H9 (cell line): ENCODE measurements at regions not wholly inside any gene's neighbourhood (a gene's known extent, or its start where the extent isn't known, plus 50 kb on each side); places are given as distances from the start of the nearest gene placed in this dataset.

Source experiments
- DNase-seq: peaks from one replicate; pipeline ENCODE4 v3.0.0-alpha.2; 2017
- H2AFZ ChIP-seq: one replicate; pipeline ENCODE4 v1.6.1; 2013; ENCODE audit warnings: mild to moderate bottlenecking, low read length, control low read depth, moderate library complexity
- H2AK5ac ChIP-seq: 2 replicates; pipeline ENCODE4 v1.6.1; 2013; ENCODE audit warnings: low read length, control low read depth, mixed read lengths; ENCODE audit not compliant: insufficient read length
- H2BK120ac ChIP-seq: one replicate; pipeline ENCODE4 v1.6.1; 2013; ENCODE audit warnings: low read depth, mild to moderate bottlenecking, low read length, control low read depth, inconsistent platforms; ENCODE audit not compliant: poor library complexity, severe bottlenecking
- H2BK12ac ChIP-seq: 2 replicates; pipeline ENCODE4 v1.6.1; 2013; ENCODE audit warnings: low read length, control low read depth, mixed read lengths, low read depth; ENCODE audit not compliant: insufficient read length
- H2BK15ac ChIP-seq: 2 replicates; pipeline ENCODE4 v1.6.1; 2013; ENCODE audit warnings: low read depth, low read length, control low read depth
- H2BK20ac ChIP-seq: one replicate; pipeline ENCODE4 v1.6.1; 2013; ENCODE audit warnings: low read depth, mild to moderate bottlenecking, low read length, control low read depth, inconsistent platforms; ENCODE audit not compliant: poor library complexity, severe bottlenecking
- H2BK5ac ChIP-seq: 2 replicates; pipeline ENCODE4 v1.6.1; 2013; ENCODE audit warnings: low read length, control low read depth, mixed read lengths; ENCODE audit not compliant: insufficient read length
- H3K14ac ChIP-seq: 2 replicates; pipeline ENCODE4 v1.6.1; 2013; ENCODE audit warnings: low read length, control low read depth; ENCODE audit not compliant: insufficient read depth
- H3K18ac ChIP-seq: 2 replicates; pipeline ENCODE4 v1.6.1; 2013; ENCODE audit warnings: low read depth, mild to moderate bottlenecking, mixed read lengths, low read length, control low read depth; ENCODE audit not compliant: insufficient read length
- H3K23ac ChIP-seq: 2 replicates; pipeline ENCODE4 v1.6.1; 2013; ENCODE audit warnings: low read length, control low read depth, mixed read lengths, low read depth; ENCODE audit not compliant: insufficient read length
- H3K23me2 ChIP-seq: 2 replicates; pipeline ENCODE4 v1.6.1; 2013; ENCODE audit warnings: low read depth, mild to moderate bottlenecking, mixed read lengths, low read length, control low read depth; ENCODE audit not compliant: insufficient read length, poor library complexity, severe bottlenecking
- H3K27ac ChIP-seq: 2 replicates; pipeline ENCODE4 v1.5.1; 2013; ENCODE audit warnings: low read length, control low read depth, mixed read lengths, low read depth; ENCODE audit not compliant: insufficient read length
- H3K27me3 ChIP-seq: 2 replicates; pipeline ENCODE4 v1.6.1; 2013; ENCODE audit warnings: low read length, control low read depth, inconsistent platforms; ENCODE audit not compliant: insufficient read depth
- H3K4ac ChIP-seq: 2 replicates; pipeline ENCODE4 v1.6.1; 2013; ENCODE audit warnings: low read depth, mild to moderate bottlenecking, control low read depth, inconsistent platforms, low read length, moderate library complexity
- H3K4me1 ChIP-seq: 2 replicates; pipeline ENCODE4 v1.6.1; 2013; ENCODE audit warnings: low read length, control low read depth, inconsistent platforms; ENCODE audit not compliant: insufficient read depth
- H3K4me2 ChIP-seq: 2 replicates; pipeline ENCODE4 v1.6.1; 2013; ENCODE audit warnings: low read length, control low read depth, mixed read lengths; ENCODE audit not compliant: insufficient read length, insufficient read depth
- H3K56ac ChIP-seq: 2 replicates; pipeline ENCODE4 v1.6.1; 2013; ENCODE audit warnings: low read depth, mild to moderate bottlenecking, mixed read lengths, low read length, control low read depth; ENCODE audit not compliant: insufficient read length
- H3K79me1 ChIP-seq: 2 replicates; pipeline ENCODE4 v1.6.1; 2013; ENCODE audit warnings: low read depth, mild to moderate bottlenecking, moderate library complexity, low read length, control low read depth, inconsistent platforms; ENCODE audit not compliant: insufficient read depth, poor library complexity, severe bottlenecking
- H3K79me2 ChIP-seq: 2 replicates; pipeline ENCODE4 v1.6.1; 2013; ENCODE audit warnings: low read length, control low read depth, inconsistent platforms; ENCODE audit not compliant: insufficient read depth
- H3K9ac ChIP-seq: 2 replicates; pipeline ENCODE4 v1.6.1; 2013; ENCODE audit warnings: low read length, control low read depth, mixed read lengths; ENCODE audit not compliant: insufficient read length; ENCODE audit errors: extremely low read depth
- H3K9me3 ChIP-seq: one replicate; pipeline ENCODE4 v1.6.1; 2013; ENCODE audit warnings: low read depth, low read length, inconsistent platforms; ENCODE audit not compliant: control insufficient read depth
- H3T11ph ChIP-seq: one replicate; pipeline ENCODE4 v1.6.1; 2013; ENCODE audit warnings: mild to moderate bottlenecking, low read length, control low read depth, inconsistent platforms
- H4K20me1 ChIP-seq: one replicate; pipeline ENCODE4 v1.6.1; 2013; ENCODE audit not compliant: control insufficient read depth, insufficient read length, insufficient read depth
- H4K5ac ChIP-seq: 2 replicates; pipeline ENCODE4 v1.6.1; 2013; ENCODE audit warnings: low read depth, mild to moderate bottlenecking, mixed read lengths, low read length, control low read depth; ENCODE audit not compliant: insufficient read length
- H4K8ac ChIP-seq: replicated peaks from 2 replicates; pipeline ENCODE4 v1.6.1; 2013; ENCODE audit warnings: low read length, control low read depth, mixed read lengths, low read depth; ENCODE audit not compliant: insufficient read length
- H4K91ac ChIP-seq: 2 replicates; pipeline ENCODE4 v1.6.1; 2013; ENCODE audit warnings: low read depth, mild to moderate bottlenecking, moderate library complexity, mixed read lengths, low read length, control low read depth; ENCODE audit not compliant: insufficient read length
- H3K27ac Mint-ChIP-seq, 3 experiments: 2 replicates in 2 of 3; 3 replicates in 1 of 3; pipeline ENCODE4 v1.8.0; 2020 to 2021; ENCODE audit warnings: mixed read lengths in 3 of 3, mild to moderate bottlenecking in 1 of 3, moderate library complexity in 1 of 3
- H3K27me3 Mint-ChIP-seq: 2 replicates; pipeline ENCODE4 v1.8.0; 2021; ENCODE audit warnings: low read depth, mild to moderate bottlenecking, moderate library complexity, mixed read lengths
- H3K36me3 Mint-ChIP-seq, 3 experiments: 2 replicates in 2 of 3; 3 replicates in 1 of 3; pipeline ENCODE4 v1.8.0; 2020 to 2021; ENCODE audit warnings: low read depth in 3 of 3, mixed read lengths in 3 of 3; ENCODE audit not compliant: insufficient read depth in 1 of 3
- H3K4me1 Mint-ChIP-seq, 2 experiments: 2 replicates each; pipeline ENCODE4 v1.8.0; 2020; ENCODE audit warnings: mixed read lengths in 2 of 2
- H3K4me3 Mint-ChIP-seq, 2 experiments: 2 replicates in 1 of 2; 3 replicates in 1 of 2; pipeline ENCODE4 v1.8.0; 2020 to 2021; ENCODE audit warnings: mild to moderate bottlenecking in 2 of 2, mixed read lengths in 2 of 2, moderate library complexity in 1 of 2
- H3K9me3 Mint-ChIP-seq, 2 experiments: 2 replicates in 1 of 2; 3 replicates in 1 of 2; pipeline ENCODE4 v1.8.0; 2020; ENCODE audit warnings: mild to moderate bottlenecking in 2 of 2, mixed read lengths in 2 of 2, moderate library complexity in 1 of 2
- WGBS: extraction: QIAGEN DNeasy Blood & Tissue Kit; methylation state at CpG from one replicate; pipeline ENCODE4 v1.1.7; 2013; ENCODE audit warnings: missing lambda C conversion rate, low lambda C conversion rate, mixed read lengths; ENCODE audit not compliant: insufficient read length; ENCODE audit errors: extremely low coverage; 5-methylcytosine and 5-hydroxymethylcytosine counted together
- TF ChIP-seq, protein P1 (sequence below): fragments of 200-600 bp; sonication (generic); conservative IDR thresholded peaks from 3 replicates; pipeline ENCODE4 v1.8.0; 2021; ENCODE audit warnings: antibody characterized with exemption, mild to moderate bottlenecking

GRCh38 chr1:29691499-29691898 is 455.2 kb downstream of the PTPRU start:
- DNase-seq = no peak
- Histone ChIP-seq H2AK5ac (no peak overlapping the region), H3K27me3 (no peaks in the 10 kb centered on the region), H3K4me1 (no peaks in the 10 kb centered on the region), H4K91ac (no peak overlapping the region), H2BK5ac (no peak overlapping the region), H3K4ac (no peak overlapping the region), H3K79me2 (no peaks in the 10 kb centered on the region), H2BK20ac (no peak overlapping the region), H2BK15ac (no peak overlapping the region), H2AFZ (no peak overlapping the region), H3K18ac (no peak overlapping the region), H3K27ac (no peak overlapping the region), H3K23me2 (no peaks in the 10 kb centered on the region), H4K8ac (no peak overlapping the region), H3K23ac (no peak overlapping the region), H3T11ph (no peak overlapping the region), H4K20me1 (no peaks in the 10 kb centered on the region), H3K9me3 (no peaks in the 10 kb centered on the region), H2BK120ac (no peak overlapping the region), H3K4me2 (no peak overlapping the region), H3K56ac (no peak overlapping the region), H3K14ac (no peak overlapping the region), H4K5ac (no peak overlapping the region), H3K9ac (no peak overlapping the region), H2BK12ac (no peak overlapping the region), H3K79me1 (no peaks in the 10 kb centered on the region)
- Mint-ChIP-seq H3K36me3 (peaks cover 0 to 7% (median 4%) of the 10 kb centered on the region in 3 experiments; a peak in 2 of 7 replicates), H3K9me3 (peaks cover 5 to 8% of the 10 kb centered on the region in 2 experiments), H3K27me3 (peaks cover 3% of the 10 kb centered on the region; the same call in 1 of the 2 replicates), H3K4me1 (peaks cover 11 to 26% of the 10 kb centered on the region in 2 experiments), H3K27ac (no peak overlapping the region), H3K4me3 (no peak overlapping the region)
- TF ChIP-seq, protein P1, sequence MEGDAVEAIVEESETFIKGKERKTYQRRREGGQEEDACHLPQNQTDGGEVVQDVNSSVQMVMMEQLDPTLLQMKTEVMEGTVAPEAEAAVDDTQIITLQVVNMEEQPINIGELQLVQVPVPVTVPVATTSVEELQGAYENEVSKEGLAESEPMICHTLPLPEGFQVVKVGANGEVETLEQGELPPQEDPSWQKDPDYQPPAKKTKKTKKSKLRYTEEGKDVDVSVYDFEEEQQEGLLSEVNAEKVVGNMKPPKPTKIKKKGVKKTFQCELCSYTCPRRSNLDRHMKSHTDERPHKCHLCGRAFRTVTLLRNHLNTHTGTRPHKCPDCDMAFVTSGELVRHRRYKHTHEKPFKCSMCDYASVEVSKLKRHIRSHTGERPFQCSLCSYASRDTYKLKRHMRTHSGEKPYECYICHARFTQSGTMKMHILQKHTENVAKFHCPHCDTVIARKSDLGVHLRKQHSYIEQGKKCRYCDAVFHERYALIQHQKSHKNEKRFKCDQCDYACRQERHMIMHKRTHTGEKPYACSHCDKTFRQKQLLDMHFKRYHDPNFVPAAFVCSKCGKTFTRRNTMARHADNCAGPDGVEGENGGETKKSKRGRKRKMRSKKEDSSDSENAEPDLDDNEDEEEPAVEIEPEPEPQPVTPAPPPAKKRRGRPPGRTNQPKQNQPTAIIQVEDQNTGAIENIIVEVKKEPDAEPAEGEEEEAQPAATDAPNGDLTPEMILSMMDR = no peak
- WGBS = no CpG with 5 or more reads among the region's 5 CpGs
